WI38 (cell line): ENCODE measurements at regions not wholly inside any gene's neighbourhood (a gene's known extent, or its start where the extent isn't known, plus 50 kb on each side); places are given as distances from the start of the nearest gene placed in this dataset.
"Not testable (repeated sequence)": the region's sequence is repeated elsewhere in the genome, so short reads cannot be mapped to it uniquely, and the experiment has no call there.

Source experiments
- H3K4me3 ChIP-seq: 2 replicates; pipeline ENCODE4 v1.5.1; 2011; ENCODE audit warnings: low read depth, mild to moderate bottlenecking, control low read depth, low read length
- CTCF ChIP-seq: IDR thresholded peaks from 2 replicates; pipeline ENCODE4 v1.5.1; 2012; ENCODE audit warnings: low read depth, mild to moderate bottlenecking, control low read depth, low read length

GRCh38 chr1:81270051-81270450 lies 530.7 kb upstream of the ADGRL2 start:
- no peak for TF ChIP-seq CTCF
- H3K4me3 ChIP-seq, result no peak overlapping the region

DNA sequence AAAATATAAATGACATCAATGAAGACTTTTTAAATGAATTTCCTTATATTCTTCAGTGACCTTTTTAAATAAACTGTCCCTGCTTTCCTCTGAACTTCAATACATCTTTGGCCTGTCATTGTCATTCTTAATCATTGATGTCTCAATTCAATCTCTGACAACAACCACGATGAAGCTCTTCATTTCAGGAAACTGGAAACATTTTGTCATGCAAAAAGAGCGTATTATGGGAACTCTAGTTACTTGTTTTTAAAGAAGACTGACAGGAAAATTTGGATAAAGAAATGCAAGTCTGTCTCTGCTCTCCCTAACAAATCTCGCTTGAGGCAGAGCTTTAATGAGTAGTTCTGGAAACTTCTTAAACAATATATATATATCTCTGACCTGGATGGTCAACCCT lies 535.8 kb upstream of the ADGRL2 start:
- no peak for TF ChIP-seq CTCF
- H3K4me3 ChIP-seq, result no peak overlapping the region

DNA sequence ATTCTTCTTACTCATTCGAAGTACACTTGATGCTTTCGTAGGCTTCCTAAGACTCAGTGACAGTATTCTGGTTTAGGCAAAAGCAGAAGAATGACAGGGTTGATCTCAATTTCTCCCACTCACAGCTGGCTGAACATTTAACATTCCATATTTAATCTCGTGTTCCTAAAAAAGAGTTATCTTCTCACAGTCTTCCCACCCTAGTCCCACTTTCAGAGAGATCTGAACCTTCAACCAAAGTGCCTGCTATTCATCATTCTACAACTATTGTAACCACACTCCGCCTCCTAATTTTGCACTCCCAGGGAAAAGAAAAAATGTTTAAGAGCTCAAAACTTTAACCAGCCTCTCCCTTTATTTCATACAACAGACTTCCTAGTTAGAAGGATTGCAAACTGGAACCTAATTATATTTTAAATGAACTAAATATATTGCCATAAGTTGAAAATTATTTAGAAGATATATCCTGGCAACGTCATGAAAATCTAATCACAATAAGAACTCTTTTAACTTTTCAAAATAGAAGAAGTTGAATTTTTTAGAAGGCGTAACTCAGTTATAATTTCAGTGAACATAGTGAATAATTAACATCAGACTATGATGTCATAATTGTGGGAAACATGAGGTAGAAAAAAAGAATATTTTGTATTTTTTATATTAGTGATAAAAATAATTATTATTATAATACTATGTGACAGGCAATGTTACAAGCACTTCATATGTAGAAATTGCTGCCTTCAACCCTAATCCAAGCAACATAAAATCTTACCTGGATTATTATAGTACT lies 540.9 kb upstream of the ADGRL2 start:
- TF ChIP-seq CTCF, result no peak
- H3K4me3 ChIP-seq, result no peak overlapping the region

GRCh38 chr1:81254560-81254959 lies 546.2 kb upstream of the ADGRL2 start:
- TF ChIP-seq CTCF, result peak; percentile 19; the same call in 1 of the 2 replicates

GRCh38 chr1:81254068-81254467 lies 546.7 kb upstream of the ADGRL2 start:
- TF ChIP-seq CTCF, result no peak
- H3K4me3 ChIP-seq, result no peak overlapping the region

More at GRCh38 chr1:81254560-81254959, 546.2 kb upstream of the ADGRL2 start:
- H3K4me3 ChIP-seq, result no peak overlapping the region

DNA sequence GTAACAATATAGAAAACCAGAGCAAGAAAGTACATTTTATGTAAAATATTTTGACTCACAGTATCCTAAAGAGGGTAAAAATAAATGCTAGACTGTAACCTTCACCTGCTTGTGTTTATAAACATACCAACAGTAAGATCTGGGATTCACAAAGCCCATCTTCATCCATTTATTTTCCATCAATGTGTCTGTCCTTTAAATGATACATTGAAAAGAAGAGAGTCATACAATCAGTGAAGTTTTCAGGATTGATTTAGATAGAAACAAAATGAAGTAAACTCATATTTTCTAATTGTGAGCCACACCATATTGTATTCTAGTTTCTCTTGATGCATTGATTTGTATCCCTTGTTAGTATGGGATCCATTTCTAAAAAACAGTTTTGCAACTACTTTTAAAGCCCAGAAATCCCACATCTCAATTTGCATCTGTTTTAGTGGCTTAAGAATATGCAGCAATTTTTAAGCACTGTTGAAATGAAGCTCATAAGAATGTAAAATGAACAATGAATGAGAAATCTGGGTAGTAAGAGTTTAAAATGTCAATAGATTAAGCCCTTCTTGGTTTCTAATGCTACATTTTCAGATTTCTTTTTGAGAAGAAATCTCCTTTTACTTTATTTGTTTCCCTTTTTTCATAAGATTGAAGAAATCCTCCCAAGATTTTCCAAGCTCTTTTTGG lies 548.1 kb upstream of the ADGRL2 start:
- H3K4me3 ChIP-seq, result no peak overlapping the region
- no peak for TF ChIP-seq CTCF

- H3K4me3 ChIP-seq, result not testable (repeated sequence)
Observed at GRCh38 chr1:81250825-81251224, 549.9 kb upstream of the ADGRL2 start.

GRCh38 chr1:81245084-81245715 lies 555.5 kb upstream of the ADGRL2 start:
- not testable (repeated sequence) for H3K4me3 ChIP-seq

- not testable (repeated sequence) for H3K4me3 ChIP-seq
Observed at GRCh38 chr1:81244612-81245011, 556.1 kb upstream of the ADGRL2 start.
